Lung (tissue), 11 donors: ENCODE measurements at regions not wholly inside any gene's neighbourhood (a gene's known extent, or its start where the extent isn't known, plus 50 kb on each side); places are given as distances from the start of the nearest gene placed in this dataset.

ENCODE experiments used
- ATAC-seq: fragments of 200-7000 bp; cut with Tn5 transposase; one replicate; pipeline ENCODE4 v1.9.1; 2020; ENCODE audit warnings: moderate number of reproducible peaks; ENCODE audit not compliant: insufficient read depth, low FRiP score
- DNase-seq, 3 donors: peaks; one replicate each; pipeline ENCODE4 v3.0.0-alpha.2; 2013 to 2017
- H3K27ac ChIP-seq, 2 donors: one replicate each; pipeline ENCODE4 v1.5.1; 2013; ENCODE audit warnings: mild to moderate bottlenecking in 2 of 2, moderate library complexity in 2 of 2, control low read depth in 1 of 2, inconsistent platforms in 1 of 2, low read depth in 1 of 2, low read length in 1 of 2
- H3K27me3 ChIP-seq, 3 donors: one replicate each; pipeline ENCODE4 v1.5.1; 2013; ENCODE audit warnings: low read length in 2 of 3; ENCODE audit not compliant: control insufficient read depth in 3 of 3, insufficient read depth in 3 of 3
- H3K36me3 ChIP-seq, 4 donors: one replicate each; pipeline ENCODE4 v1.5.1; 2013; ENCODE audit warnings: low read length in 4 of 4, mild to moderate bottlenecking in 1 of 4, moderate library complexity in 1 of 4; ENCODE audit not compliant: control insufficient read depth in 4 of 4, insufficient read depth in 4 of 4
- H3K4me1 ChIP-seq, 5 donors: one replicate each; pipeline ENCODE4 v1.5.1; 2013; ENCODE audit warnings: low read length in 5 of 5, mild to moderate bottlenecking in 2 of 5, moderate library complexity in 1 of 5; ENCODE audit not compliant: control insufficient read depth in 5 of 5, insufficient read depth in 5 of 5
- H3K4me3 ChIP-seq: one replicate; pipeline ENCODE4 v1.5.1; 2013; ENCODE audit warnings: mild to moderate bottlenecking, control low read depth, moderate library complexity
- H3K9ac ChIP-seq, 2 donors: one replicate each; pipeline ENCODE4 v1.5.1; 2013; ENCODE audit warnings: low read length in 2 of 2, control low read depth in 1 of 2; ENCODE audit not compliant: insufficient read depth in 1 of 2
- H3K9me3 ChIP-seq, 4 donors: one replicate each; pipeline ENCODE4 v1.5.1; 2013; ENCODE audit warnings: low read length in 3 of 4, mild to moderate bottlenecking in 1 of 4, moderate library complexity in 1 of 4; ENCODE audit not compliant: control insufficient read depth in 4 of 4, insufficient read depth in 3 of 4
- CTCF ChIP-seq: IDR thresholded peaks from 2 replicates; pipeline ENCODE4 v1.5.1; 2012; ENCODE audit warnings: mild to moderate bottlenecking; ENCODE audit errors: control extremely low read depth, extremely low read depth
- WGBS, 2 donors: extraction: QIAGEN DNeasy Blood & Tissue Kit; methylation state at CpG; one replicate each; pipeline ENCODE4 v1.1.7; 2013; 5-methylcytosine and 5-hydroxymethylcytosine counted together
- donor health status: control.
- donor health status: control.
- donor health status: Bipolar disorder and iron deficiency.
- donor health status: healthy.
- donor health status: DM: yes; HTN: yes; CAD: no.

- H3K27ac ChIP-seq, result no peak overlapping the region
- no peaks in the 10 kb centered on the region for H3K36me3 ChIP-seq
- 94 to 97% methylated on average over 4 of the region's 4 CpGs for WGBS, 2 donors
- no peaks in the 10 kb centered on the region for H3K27me3 ChIP-seq
- H3K9ac ChIP-seq, result no peak overlapping the region
- ATAC-seq (no peak), DNase-seq (no peak)
- no peaks in the 10 kb centered on the region for H3K4me1 ChIP-seq
- peaks cover 0 to 13% (median 0%) of the 10 kb centered on the region in 4 donors for H3K9me3 ChIP-seq
- no peak overlapping the region for H3K4me3 ChIP-seq
- no peak for TF ChIP-seq CTCF
These were observed 401.2 kb upstream of the NRG3 start for GRCh38 chr10:81473755-81474154.

- 84 to 87% methylated on average over 3 of the region's 3 CpGs for WGBS, 2 donors
- H3K4me3 ChIP-seq, result no peak overlapping the region
- no peak overlapping the region for H3K9ac ChIP-seq
- no peak overlapping the region for H3K27ac ChIP-seq
- TF ChIP-seq CTCF, result no peak
- no peaks in the 10 kb centered on the region for H3K9me3 ChIP-seq
- DNase-seq (no peak), ATAC-seq (no peak)
- no peaks in the 10 kb centered on the region for H3K4me1 ChIP-seq
- no peaks in the 10 kb centered on the region for H3K27me3 ChIP-seq
- no peaks in the 10 kb centered on the region for H3K36me3 ChIP-seq
These were observed 395.7 kb upstream of the NRG3 start for GRCh38 chr10:81479316-81479715.

GRCh38 chr10:81496626-81497025, 378.4 kb upstream of the NRG3 start:
- ATAC-seq, result no peak

More at GRCh38 chr10:81496626-81497025, 378.4 kb upstream of the NRG3 start:
- H3K36me3 ChIP-seq, result no peaks in the 10 kb centered on the region
- no peak for TF ChIP-seq CTCF
- no peak overlapping the region for H3K27ac ChIP-seq
- no peak overlapping the region for H3K9ac ChIP-seq
- no peaks in the 10 kb centered on the region for H3K4me1 ChIP-seq
- H3K4me3 ChIP-seq, result no peak overlapping the region
- no peaks in the 10 kb centered on the region for H3K9me3 ChIP-seq
- no peaks in the 10 kb centered on the region for H3K27me3 ChIP-seq
- DNase-seq, result no peak
